ENCODE measurements at regions not wholly inside any gene's neighbourhood (a gene's known extent, or its start where the extent isn't known, plus 50 kb on each side); places are given as distances from the start of the nearest gene placed in this dataset.

DNA sequence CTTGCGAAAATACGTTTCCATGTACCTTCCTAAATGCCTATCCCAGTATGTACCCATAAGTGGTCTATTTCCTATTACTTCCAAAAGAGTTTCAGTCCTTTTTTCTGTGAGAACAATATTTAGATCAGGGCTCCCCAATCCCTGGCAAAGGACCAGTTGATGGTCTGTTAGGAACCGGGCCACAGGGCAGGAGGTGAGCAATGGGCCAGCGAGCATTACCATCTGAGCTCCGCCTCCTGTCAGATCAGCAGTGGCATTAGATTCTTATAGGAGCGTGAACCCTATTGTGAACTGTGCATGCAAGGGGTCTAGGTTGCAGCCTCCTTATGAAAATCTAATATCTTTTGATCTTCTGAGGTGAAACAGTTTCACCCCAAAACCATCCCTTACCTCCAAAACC lies 859.1 kb downstream of the SLITRK6 start (continued):
- TF ChIP-seq, protein P1, sequence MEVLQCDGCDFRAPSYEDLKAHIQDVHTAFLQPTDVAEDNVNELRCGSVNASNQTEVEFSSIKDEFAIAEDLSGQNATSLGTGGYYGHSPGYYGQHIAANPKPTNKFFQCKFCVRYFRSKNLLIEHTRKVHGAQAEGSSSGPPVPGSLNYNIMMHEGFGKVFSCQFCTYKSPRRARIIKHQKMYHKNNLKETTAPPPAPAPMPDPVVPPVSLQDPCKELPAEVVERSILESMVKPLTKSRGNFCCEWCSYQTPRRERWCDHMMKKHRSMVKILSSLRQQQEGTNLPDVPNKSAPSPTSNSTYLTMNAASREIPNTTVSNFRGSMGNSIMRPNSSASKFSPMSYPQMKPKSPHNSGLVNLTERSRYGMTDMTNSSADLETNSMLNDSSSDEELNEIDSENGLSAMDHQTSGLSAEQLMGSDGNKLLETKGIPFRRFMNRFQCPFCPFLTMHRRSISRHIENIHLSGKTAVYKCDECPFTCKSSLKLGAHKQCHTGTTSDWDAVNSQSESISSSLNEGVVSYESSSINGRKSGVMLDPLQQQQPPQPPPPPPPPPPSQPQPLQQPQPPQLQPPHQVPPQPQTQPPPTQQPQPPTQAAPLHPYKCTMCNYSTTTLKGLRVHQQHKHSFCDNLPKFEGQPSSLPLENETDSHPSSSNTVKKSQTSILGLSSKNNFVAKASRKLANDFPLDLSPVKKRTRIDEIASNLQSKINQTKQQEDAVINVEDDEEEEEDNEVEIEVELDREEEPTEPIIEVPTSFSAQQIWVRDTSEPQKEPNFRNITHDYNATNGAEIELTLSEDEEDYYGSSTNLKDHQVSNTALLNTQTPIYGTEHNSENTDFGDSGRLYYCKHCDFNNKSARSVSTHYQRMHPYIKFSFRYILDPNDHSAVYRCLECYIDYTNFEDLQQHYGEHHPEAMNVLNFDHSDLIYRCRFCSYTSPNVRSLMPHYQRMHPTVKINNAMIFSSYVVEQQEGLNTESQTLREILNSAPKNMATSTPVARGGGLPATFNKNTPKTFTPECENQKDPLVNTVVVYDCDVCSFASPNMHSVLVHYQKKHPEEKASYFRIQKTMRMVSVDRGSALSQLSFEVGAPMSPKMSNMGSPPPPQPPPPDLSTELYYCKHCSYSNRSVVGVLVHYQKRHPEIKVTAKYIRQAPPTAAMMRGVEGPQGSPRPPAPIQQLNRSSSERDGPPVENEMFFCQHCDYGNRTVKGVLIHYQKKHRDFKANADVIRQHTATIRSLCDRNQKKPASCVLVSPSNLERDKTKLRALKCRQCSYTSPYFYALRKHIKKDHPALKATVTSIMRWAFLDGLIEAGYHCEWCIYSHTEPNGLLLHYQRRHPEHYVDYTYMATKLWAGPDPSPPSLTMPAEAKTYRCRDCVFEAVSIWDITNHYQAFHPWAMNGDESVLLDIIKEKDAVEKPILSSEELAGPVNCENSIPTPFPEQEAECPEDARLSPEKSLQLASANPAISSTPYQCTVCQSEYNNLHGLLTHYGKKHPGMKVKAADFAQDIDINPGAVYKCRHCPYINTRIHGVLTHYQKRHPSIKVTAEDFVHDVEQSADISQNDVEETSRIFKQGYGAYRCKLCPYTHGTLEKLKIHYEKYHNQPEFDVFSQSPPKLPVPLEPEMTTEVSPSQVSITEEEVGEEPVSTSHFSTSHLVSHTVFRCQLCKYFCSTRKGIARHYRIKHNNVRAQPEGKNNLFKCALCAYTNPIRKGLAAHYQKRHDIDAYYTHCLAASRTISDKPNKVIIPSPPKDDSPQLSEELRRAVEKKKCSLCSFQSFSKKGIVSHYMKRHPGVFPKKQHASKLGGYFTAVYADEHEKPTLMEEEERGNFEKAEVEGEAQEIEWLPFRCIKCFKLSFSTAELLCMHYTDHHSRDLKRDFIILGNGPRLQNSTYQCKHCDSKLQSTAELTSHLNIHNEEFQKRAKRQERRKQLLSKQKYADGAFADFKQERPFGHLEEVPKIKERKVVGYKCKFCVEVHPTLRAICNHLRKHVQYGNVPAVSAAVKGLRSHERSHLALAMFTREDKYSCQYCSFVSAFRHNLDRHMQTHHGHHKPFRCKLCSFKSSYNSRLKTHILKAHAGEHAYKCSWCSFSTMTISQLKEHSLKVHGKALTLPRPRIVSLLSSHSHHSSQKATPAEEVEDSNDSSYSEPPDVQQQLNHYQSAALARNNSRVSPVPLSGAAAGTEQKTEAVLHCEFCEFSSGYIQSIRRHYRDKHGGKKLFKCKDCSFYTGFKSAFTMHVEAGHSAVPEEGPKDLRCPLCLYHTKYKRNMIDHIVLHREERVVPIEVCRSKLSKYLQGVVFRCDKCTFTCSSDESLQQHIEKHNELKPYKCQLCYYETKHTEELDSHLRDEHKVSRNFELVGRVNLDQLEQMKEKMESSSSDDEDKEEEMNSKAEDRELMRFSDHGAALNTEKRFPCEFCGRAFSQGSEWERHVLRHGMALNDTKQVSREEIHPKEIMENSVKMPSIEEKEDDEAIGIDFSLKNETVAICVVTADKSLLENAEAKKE (CRISPR knock-in tag; IDR thresholded peaks at IDR 0.05): no peak
- TF ChIP-seq, protein P2, sequence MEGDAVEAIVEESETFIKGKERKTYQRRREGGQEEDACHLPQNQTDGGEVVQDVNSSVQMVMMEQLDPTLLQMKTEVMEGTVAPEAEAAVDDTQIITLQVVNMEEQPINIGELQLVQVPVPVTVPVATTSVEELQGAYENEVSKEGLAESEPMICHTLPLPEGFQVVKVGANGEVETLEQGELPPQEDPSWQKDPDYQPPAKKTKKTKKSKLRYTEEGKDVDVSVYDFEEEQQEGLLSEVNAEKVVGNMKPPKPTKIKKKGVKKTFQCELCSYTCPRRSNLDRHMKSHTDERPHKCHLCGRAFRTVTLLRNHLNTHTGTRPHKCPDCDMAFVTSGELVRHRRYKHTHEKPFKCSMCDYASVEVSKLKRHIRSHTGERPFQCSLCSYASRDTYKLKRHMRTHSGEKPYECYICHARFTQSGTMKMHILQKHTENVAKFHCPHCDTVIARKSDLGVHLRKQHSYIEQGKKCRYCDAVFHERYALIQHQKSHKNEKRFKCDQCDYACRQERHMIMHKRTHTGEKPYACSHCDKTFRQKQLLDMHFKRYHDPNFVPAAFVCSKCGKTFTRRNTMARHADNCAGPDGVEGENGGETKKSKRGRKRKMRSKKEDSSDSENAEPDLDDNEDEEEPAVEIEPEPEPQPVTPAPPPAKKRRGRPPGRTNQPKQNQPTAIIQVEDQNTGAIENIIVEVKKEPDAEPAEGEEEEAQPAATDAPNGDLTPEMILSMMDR (conservative IDR thresholded peaks at IDR 0.05; ENCODE audit: low read depth in 2 of 2): no peak
- TF ChIP-seq POLR2AphosphoS5 (IDR thresholded peaks at IDR 0.05; ENCODE audit: low read depth): no peak
- no peak for TF ChIP-seq EZH2 (IDR thresholded peaks at IDR 0.05; ENCODE audit: low read depth, unreplicated experiment)
- TF ChIP-seq CREB1 (CRISPR knock-in tag; IDR thresholded peaks at IDR 0.05; ENCODE audit: low read depth): no peak
- no peak for TF ChIP-seq STAT1 (IDR thresholded peaks at IDR 0.05; ENCODE audit: unreplicated experiment)
- no peak for TF ChIP-seq ZNF331 (CRISPR knock-in tag; IDR thresholded peaks at IDR 0.05; ENCODE audit: low read depth)
- no peak for TF ChIP-seq ETS1 (IDR thresholded peaks at IDR 0.05)
- no peak for TF ChIP-seq REST (IDR thresholded peaks at IDR 0.05; ENCODE audit: unreplicated experiment)
- no peak for TF ChIP-seq NANOG (IDR thresholded peaks at IDR 0.05; ENCODE audit: borderline replicate concordance)
